HG03469 (cell line): ENCODE measurements at regions not wholly inside any gene's neighbourhood (a gene's known extent, or its start where the extent isn't known, plus 50 kb on each side); places are given as distances from the start of the nearest gene placed in this dataset.
"Not testable (repeated sequence)": the region's sequence is repeated elsewhere in the genome, so short reads cannot be mapped to it uniquely, and the experiment has no call there.

Source experiments
- ATAC-seq: cut with Tn5 transposase; IDR thresholded peaks from one replicate; pipeline ENCODE4 v1.9.1; 2021; ENCODE audit warnings: mild to moderate bottlenecking, moderate library complexity, moderate number of reproducible peaks; ENCODE audit not compliant: unreplicated experiment

GRCh38 chr5:12910641-12911040, 1006.4 kb upstream of the CTNND2 start:
- no peak for ATAC-seq

GRCh38 chr5:12902611-12903010, 998.4 kb upstream of the CTNND2 start:
- ATAC-seq: no peak

GRCh38 chr5:12901696-12902095, 997.5 kb upstream of the CTNND2 start:
- ATAC-seq: no peak

- no peak for ATAC-seq
Measured at GRCh38 chr5:12896086-12896485, 991.8 kb upstream of the CTNND2 start.

- ATAC-seq: no peak
Measured at GRCh38 chr5:12885018-12885417, 980.8 kb upstream of the CTNND2 start.

- no peak for ATAC-seq
Measured at GRCh38 chr5:12883395-12883794, 979.1 kb upstream of the CTNND2 start.

- ATAC-seq: no peak
Measured at GRCh38 chr5:12876541-12877298, 972.5 kb upstream of the CTNND2 start.

GRCh38 chr5:12870872-12871539, 966.8 kb upstream of the CTNND2 start:
- ATAC-seq: no peak

- no peak for ATAC-seq
Measured at GRCh38 chr5:12865529-12865928, 961.3 kb upstream of the CTNND2 start.

- no peak for ATAC-seq
Measured at GRCh38 chr5:12861886-12862654, 957.8 kb upstream of the CTNND2 start.

- not testable (repeated sequence) for ATAC-seq
Measured at GRCh38 chr5:12856105-12856504, 951.9 kb upstream of the CTNND2 start.

- ATAC-seq: no peak
Measured at GRCh38 chr5:12854386-12854785, 950.1 kb upstream of the CTNND2 start.

GRCh38 chr5:12851761-12852160, 947.5 kb upstream of the CTNND2 start:
- no peak for ATAC-seq

- ATAC-seq: no peak
Measured at GRCh38 chr5:12848709-12849108, 944.5 kb upstream of the CTNND2 start.

GRCh38 chr5:12845549-12846159, 941.4 kb upstream of the CTNND2 start:
- no peak for ATAC-seq

GRCh38 chr5:12840972-12841371, 936.7 kb upstream of the CTNND2 start:
- ATAC-seq: no peak

GRCh38 chr5:12837592-12837991, 933.3 kb upstream of the CTNND2 start:
- no peak for ATAC-seq

GRCh38 chr5:12825163-12825562, 920.9 kb upstream of the CTNND2 start:
- ATAC-seq: no peak

- ATAC-seq: no peak
Measured at GRCh38 chr5:12805165-12805698, 901.0 kb upstream of the CTNND2 start.

- no peak for ATAC-seq
Measured at GRCh38 chr5:12799165-12799564, 894.9 kb upstream of the CTNND2 start.

GRCh38 chr5:12795333-12795663, 891.1 kb upstream of the CTNND2 start:
- no peak for ATAC-seq
